HK-2 (cell line): ENCODE measurements at regions not wholly inside any gene's neighbourhood (a gene's known extent, or its start where the extent isn't known, plus 50 kb on each side); places are given as distances from the start of the nearest gene placed in this dataset.

Source experiments
- DNase-seq: peaks from one replicate; pipeline ENCODE4 v3.0.0-alpha.2; 2018; ENCODE audit not compliant: unreplicated experiment

GRCh38 chr21:25029580-25029979 is 577.7 kb downstream of the MRPL39 start:
- DNase-seq: no peak

DNA sequence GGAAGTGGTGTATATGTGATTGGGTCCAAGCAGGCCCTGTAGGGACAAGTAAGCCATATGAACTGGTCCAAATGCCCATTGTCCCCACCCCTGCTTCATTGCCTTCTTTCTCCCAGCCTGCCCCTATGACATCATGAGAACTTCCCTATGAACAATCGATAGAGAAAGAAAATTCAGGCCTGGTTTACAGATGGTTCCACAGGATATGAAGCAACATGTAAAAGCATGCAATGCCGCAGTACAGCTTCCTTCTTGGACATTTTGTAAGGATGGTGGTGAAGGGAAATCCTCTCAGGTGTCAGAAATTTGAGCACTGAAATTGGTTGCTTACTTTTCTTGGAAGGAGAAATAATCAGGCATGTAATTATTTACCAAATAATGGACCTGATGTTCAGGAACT is 581.7 kb downstream of the MRPL39 start:
- DNase-seq: no peak

DNA sequence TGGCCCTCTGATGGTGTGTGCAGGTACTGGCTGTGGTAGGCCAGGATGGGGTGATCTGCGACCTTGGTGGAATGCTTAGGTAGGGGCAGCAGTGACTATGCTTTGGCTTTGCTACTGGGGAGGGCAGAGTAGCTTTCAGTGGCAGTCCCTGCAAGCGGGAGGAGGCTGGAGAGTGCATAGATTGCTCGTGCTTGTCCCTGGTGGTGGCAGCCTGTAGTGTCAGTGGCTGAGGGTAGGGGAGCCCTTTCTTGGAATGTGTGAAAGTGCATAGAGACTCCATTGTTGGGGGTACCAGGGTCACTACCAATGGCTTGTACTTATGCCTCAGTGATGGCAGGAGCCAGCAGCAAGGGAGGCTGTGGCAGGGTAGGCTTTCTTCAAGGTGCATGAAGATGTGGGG is 582.6 kb downstream of the MRPL39 start:
- no peak for DNase-seq

- DNase-seq: no peak
Measured at GRCh38 chr21:25005388-25005787, 601.9 kb downstream of the MRPL39 start.

DNA sequence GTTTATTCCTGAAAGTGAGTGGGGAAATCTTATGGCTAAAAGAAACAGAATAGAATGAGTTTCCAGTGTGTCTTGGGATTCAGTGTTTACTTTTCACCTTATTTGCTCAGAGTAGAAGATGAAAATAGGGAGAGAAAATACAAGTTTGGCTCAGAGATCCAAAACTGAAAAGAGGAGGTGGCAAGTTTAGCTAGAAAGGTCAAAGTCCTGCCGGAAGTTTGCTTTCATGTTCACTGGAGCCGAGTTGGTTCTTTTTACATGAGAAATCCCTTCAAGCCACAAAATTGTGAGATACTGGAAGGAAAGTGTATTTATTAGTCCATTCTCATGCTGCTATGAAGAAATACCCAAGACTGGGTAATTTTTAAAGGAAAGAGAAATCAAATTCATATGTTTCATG is 604.6 kb downstream of the MRPL39 start:
- no peak for DNase-seq

- no peak for DNase-seq
Measured at GRCh38 chr21:24995216-24995615, 612.1 kb downstream of the MRPL39 start.

DNA sequence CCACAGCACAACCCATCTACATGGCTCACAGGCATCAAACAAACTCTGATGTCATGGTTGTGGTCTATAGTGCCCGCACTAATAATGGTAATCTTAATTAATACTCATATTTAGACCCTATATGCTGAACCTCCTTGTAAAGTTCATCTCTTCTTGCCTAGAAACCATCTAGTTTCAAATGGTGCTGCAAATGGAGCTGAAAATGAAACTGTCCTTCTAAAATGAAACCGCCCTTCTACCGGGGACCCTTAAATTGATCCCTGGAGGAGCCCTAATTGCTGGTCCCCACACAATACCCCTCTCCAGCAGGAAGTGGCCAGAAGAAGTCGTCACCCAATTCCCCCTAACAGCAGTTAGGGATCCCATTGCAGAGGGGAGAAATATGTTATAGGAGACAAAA is 612.6 kb downstream of the MRPL39 start:
- DNase-seq: no peak

DNA sequence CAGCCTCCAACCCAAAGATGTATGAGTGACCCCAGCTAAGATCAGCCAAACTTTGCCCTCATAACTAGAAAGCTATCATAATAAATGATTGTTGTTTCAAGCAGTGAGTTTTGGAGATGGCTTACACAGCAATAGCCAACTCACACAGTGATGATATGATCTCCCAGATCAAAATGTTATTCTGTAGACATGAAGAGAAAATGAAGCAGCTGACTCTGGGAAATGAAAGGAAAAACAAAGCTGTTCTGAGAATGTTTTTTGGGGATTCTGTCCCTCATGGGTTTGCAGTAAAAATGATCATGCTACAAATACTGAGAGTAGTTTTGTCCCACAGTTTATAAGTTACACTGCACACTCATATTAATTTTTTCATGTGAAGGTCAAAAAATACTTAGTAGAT is 617.8 kb downstream of the MRPL39 start:
- DNase-seq: no peak

DNA sequence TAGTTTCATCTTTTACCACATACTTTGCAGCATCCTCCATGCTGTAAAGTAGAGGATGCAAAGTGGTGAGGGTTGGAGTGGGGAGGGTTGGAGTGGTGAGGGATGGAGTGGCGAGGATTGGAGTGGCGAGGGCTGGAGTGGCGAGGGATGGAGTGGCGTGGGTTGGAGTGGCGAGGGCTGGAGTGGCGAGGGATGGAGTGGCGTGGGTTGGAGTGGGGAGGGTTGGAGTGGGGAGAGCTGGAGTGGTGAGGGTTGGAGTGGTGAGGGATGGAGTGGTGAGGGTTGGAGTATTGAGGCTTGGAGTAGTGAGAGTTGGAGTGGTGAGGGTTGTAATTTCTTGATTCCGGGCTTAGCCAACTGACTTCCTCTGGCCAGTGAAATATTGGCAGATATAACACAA is 618.3 kb downstream of the MRPL39 start:
- DNase-seq: no peak

- DNase-seq: no peak
Measured at GRCh38 chr21:24976238-24976637, 631.0 kb downstream of the MRPL39 start.

- DNase-seq: no peak
Measured at GRCh38 chr21:24969068-24969467, 638.2 kb downstream of the MRPL39 start.

- no peak for DNase-seq
Measured at GRCh38 chr21:24955275-24955961, 651.9 kb downstream of the MRPL39 start.

DNA sequence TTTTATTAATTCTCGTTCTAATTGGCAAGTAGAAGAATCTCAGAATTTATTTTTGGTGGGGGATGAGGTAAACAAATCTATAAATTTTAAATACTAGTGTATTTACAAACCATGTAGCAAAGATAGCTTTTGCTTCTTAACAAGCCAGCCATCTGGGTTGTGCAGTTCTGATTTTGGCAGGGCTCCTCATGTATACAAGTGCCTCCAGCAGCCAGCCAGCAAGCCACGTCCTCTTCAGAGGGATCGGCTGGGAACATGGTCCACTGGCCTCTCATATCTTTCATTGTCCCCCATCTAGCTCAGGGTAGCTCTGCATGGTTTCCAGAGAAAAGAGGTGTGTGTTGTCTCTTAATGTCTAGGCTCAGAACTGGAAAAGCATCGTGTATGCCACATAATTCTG is 659.1 kb downstream of the MRPL39 start:
- no peak for DNase-seq

GRCh38 chr21:24945910-24946309 is 661.4 kb downstream of the MRPL39 start:
- DNase-seq: no peak

- no peak for DNase-seq
Measured at GRCh38 chr21:24941316-24942185, 665.7 kb downstream of the MRPL39 start.

GRCh38 chr21:24939291-24939690 is 668.0 kb downstream of the MRPL39 start:
- no peak for DNase-seq

- DNase-seq: no peak
Measured at GRCh38 chr21:24938573-24938972, 668.7 kb downstream of the MRPL39 start.

DNA sequence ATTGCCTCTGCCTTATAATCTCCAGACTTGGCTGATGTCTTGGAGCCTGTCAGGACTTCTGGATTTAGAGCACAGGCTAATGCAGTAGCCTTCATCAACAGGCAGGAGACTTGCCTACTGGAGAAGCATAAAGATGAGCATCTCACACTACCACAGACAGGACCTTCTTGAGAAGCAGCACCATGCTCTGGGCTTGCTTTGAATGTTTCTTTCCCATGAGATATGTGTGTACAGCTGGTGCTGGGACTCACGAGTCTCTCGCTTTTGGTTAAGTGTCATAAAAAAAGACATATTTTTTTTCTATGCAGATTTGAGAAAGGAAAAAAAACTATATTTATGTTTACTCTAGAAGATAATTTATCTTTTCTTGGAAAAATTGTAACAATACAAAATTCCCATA is 671.3 kb downstream of the MRPL39 start:
- DNase-seq: no peak

DNA sequence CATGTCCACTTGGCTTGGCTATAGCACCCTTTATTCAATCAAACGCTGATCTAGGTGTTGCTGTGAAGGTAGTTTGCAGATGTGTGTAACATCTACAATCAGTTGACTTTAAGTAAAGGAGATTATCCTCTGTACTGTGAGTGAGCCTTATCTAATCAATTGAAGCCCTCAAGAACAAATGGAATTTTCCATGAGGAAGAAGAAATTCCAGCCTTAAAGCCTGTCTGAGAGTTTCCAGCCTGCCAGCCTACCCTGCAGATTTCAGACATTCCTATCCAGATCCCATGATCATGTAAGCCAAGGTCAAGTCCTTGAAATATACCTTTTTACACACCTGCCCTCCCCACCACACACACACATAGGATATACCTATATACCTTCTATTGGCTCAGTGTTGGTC is 696.7 kb downstream of the MRPL39 start:
- no peak for DNase-seq

- DNase-seq: no peak
Measured at GRCh38 chr21:24903994-24904635, 703.2 kb downstream of the MRPL39 start.

GRCh38 chr21:24899138-24899537 is 708.1 kb downstream of the MRPL39 start:
- no peak for DNase-seq

DNA sequence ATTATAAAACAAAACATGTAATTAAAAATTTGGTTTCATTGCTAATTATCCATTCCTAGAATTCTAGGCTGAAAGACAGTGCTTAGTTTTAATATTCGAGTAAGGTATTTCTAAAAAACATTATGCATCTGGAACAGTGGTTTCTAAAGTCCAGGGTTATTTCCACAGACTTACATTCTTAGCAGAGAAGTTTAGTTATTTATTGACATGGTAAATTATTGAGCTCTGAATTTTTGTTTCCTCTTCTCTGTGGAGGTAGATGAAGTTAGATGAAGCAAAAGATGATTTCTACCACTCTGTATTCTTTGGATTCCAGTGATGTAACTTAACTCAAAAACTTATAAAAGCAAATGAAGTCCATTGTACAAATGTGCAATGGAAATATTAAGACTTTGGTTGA is 709.4 kb downstream of the MRPL39 start:
- DNase-seq: no peak

GRCh38 chr21:24896735-24897124 is 710.6 kb downstream of the MRPL39 start:
- no peak for DNase-seq
